HG02970 (cell line): ENCODE measurements at regions not wholly inside any gene's neighbourhood (a gene's known extent, or its start where the extent isn't known, plus 50 kb on each side); places are given as distances from the start of the nearest gene placed in this dataset.
"Not testable (repeated sequence)": the region's sequence is repeated elsewhere in the genome, so short reads cannot be mapped to it uniquely, and the experiment has no call there.

Experiments
- ATAC-seq: cut with Tn5 transposase; IDR thresholded peaks from one replicate; pipeline ENCODE4 v1.9.1; 2021; ENCODE audit warnings: mild to moderate bottlenecking, moderate library complexity, moderate number of reproducible peaks; ENCODE audit not compliant: unreplicated experiment, low FRiP score

DNA sequence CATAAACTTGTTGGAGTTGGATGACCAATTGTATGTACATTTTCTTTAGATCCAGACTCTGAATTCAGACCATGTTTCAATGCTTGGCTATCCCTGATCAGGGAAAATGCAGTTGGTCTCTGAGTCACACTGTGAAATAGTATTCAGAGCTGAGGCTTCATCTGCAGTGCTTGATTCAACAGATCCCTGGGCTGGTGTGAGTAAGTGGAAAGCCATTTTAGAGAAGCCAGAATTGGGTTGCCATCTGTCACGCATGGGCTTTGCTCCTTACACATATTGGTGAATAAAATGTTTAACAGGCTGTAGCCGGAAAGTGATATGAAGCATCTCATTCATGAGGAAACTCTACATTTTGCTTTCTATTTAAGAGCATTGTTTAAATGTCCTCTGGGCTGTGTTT, 50.0 kb upstream of the ACYP2 start:
- ATAC-seq: no peak

DNA sequence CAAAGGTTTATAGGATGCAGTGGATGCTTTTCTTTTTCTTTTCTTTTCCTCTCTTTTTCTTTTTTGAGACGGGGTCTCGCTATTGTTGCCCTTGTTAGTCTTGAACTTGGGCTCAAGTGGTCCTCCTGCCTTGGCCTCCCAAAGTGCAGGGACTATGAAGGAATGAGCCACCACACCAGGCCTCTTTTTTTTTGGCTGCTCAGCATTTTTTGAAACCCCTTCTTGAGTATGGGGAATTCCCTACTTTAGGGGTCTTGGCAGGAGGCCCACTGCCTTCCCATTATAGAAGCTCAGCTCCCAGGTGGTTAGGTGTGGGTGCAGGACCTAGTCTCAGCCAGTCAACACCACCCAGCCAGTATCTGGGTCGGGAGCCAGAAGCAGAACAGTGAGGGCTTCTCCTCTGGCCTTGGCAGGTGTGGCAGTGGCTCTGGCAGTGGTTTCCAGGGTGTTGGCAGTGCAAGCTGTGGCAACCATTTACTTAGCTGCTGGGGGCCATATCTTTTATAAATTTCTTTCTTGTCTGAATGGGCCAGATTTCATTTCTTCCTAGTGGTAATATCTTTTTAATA, 51.4 kb upstream of the ACYP2 start:
- no peak for ATAC-seq

DNA sequence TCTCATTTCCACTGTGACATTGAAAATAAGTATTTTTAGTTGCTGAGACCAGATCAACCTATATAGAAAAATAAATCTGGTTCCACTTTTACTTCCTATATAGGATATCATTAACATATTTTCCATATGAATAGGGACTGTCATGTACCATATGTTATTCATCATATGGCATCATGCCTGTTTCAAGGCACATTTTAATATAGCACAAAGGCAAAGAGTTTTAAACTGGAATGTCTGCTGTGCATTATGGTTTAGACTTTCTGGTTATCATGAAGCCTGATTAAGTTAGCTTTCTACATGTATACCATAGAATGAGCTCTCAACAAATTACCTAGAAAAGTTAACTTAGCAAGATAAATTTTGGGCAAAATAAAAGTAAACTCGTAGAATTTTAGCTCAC, 53.0 kb upstream of the ACYP2 start:
- ATAC-seq: no peak

GRCh38 chr2:54061272-54061671, 54.1 kb upstream of the ACYP2 start:
- ATAC-seq: no peak

DNA sequence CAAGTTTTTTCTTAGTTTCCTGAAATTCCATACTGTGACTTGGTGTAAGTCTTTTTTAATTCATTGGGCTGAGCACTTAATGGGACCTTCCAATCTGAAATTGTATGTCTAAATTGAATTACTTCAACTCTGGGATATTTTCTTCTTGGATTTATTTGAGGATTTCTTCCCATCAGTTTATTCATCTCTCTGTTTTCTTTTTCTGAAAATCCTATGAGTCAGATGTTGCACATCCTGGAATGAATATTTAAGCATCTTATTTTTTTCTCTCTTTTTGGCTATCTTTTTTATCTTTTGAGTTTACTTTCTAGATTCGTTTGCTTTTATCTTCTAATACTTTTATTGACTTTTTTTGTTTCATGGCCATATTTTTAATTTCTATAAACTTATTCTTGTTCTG, 55.4 kb upstream of the ACYP2 start:
- no peak for ATAC-seq

DNA sequence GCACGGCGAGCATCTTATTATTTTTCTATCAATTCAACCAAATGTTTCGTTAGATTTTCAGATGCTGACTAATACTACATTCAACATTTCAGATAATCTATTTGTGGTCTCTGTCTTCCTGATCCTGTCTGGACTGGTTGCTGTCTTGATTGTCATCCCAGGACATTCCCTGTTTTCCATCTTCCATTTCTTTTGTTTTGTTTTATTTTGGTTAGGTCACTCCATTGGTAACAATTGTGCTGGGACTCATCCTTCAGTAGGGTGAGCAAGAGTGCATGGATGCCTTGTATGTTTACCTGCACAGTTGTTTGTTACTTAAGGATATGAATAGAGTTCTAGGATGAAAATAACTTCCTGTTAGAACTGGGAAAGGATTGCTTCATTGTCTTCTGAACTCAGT, 55.9 kb upstream of the ACYP2 start:
- no peak for ATAC-seq

GRCh38 chr2:54058449-54058848, 57.0 kb upstream of the ACYP2 start:
- no peak for ATAC-seq

DNA sequence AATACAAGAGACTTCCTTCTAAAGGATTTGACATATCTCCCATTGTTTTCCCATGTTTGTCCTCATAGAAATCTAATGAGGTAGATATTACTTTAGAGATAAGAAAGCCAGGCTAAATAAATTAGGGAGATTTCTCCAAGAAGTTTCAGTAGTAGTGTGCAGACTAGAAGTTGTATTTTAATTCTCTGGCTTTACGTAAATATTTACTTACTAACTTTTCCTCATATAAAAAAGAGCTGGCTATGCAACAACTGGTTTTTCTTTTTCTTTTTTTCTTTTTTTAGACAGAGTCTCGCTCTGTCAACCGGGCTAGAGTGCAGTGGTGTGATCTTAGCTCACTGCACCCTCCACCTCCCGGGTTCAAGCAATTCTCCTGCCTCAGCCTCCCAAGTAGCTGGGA, 60.6 kb upstream of the ACYP2 start:
- no peak for ATAC-seq

- ATAC-seq: peak; percentile 51
Measured at GRCh38 chr2:54054271-54054670, 61.1 kb upstream of the ACYP2 start.

GRCh38 chr2:54053830-54054229, 61.6 kb upstream of the ACYP2 start:
- ATAC-seq: peak; percentile 31

DNA sequence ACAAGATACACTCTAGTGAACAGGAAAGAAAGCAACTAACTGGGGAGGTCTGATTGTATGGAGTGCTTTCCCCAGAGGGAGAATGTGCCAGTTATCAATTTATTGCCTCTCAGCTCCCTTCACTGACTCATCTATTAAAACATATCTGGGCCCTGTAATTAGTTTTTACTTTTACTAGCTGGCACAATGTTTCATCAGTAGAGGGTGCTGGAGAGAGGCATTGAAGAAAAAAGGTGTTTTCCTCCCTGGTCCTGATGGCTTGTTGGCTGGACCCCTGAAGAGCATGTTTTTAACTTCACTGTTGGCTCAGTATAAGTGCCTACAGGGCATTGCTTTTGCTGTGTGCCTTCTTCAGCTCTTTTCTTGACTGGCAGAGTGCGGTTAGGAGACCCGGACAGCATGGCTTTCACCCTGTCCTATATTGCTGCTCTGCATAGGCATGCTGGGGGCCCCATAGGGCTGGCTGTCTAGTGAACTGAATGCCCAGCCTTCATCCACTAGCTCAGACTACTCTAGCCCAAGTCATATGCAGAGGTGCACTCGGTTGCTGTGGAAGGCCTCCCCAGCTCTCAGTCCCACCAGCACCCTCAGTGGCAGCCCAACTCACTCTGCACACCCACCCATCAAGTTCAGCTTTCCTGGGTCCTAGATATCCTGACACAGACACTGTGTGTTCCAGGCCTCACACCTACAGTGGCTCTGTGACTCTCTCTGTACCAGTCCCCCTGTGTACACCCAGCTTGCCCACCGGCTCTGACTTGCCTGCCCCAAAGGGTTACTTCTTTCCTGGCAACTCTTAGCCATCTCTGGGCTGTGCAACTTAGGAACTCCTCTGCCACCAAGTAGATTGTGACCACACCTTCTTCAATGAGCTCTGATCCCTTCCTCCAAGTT, 62.3 kb upstream of the ACYP2 start:
- no peak for ATAC-seq

DNA sequence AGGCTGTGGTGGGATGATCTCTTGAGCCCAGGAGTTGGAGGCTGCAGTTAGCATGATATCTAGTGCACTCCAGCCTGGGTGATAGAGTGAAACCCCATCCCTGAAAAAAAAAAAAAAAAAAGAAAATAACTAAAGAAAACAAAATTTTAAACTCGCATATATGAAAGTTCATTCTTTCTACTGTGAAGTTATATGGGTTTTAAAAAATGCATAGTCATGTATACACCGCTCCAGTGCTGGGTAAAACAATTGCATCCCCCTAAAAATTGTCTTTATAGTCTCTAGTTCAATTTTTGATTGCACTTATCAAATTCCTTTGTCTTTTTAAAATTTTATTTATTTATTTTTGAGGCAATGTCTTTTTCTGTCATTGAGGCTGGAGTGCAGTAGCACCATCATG, 65.0 kb upstream of the ACYP2 start:
- no peak for ATAC-seq

DNA sequence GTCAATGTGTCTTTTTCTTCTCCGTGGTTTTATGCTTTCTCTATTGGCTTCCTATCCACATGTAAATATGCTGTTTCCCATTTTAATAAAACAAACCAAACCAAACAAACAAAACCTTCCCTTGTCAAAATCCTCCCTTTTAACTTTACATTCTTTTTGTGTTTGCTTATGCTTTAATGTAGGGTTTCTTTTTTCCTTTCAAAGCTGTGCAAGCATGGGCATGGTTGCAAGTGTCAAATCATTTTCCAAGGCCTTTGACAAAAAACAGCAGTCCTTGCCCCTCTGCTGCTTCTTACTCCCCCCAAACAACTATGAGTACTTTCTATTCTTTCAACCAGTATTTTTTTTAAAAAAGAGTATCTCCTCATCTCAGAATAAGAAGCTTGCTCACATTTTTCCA, 66.0 kb upstream of the ACYP2 start:
- no peak for ATAC-seq

GRCh38 chr2:54048896-54049295, 66.5 kb upstream of the ACYP2 start:
- ATAC-seq: not testable (repeated sequence)

DNA sequence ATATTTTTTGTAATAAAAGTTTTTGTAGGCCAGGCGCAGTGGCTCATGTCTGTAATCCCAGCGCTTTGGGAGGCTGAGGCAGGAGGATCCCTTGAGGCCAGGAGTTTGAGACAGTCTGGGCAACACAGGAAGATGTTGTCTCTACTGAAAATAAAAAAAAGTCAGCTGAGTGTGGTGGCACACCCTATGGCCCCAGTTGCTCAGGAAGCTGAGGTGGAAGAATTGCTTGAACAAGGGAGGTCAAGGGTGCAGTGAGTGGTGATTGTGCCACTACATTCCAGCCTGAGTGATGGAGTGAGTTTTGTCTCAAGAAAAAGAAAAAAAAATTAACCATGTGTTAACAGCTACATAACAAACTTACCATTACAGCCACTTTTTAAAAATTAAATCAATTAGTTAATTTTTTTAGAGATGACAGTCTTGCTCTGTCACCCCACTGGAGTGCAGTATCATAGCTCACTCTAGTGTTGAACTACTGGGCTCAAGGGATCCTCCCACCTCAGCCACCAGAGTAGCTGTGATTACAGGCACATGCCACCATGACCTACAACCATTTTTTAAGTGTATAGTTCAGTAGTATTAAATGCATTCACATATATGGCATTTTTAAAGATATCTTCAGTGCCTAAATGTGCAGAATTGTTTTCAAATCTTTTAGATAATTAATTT, 67.2 kb upstream of the ACYP2 start:
- no peak for ATAC-seq

DNA sequence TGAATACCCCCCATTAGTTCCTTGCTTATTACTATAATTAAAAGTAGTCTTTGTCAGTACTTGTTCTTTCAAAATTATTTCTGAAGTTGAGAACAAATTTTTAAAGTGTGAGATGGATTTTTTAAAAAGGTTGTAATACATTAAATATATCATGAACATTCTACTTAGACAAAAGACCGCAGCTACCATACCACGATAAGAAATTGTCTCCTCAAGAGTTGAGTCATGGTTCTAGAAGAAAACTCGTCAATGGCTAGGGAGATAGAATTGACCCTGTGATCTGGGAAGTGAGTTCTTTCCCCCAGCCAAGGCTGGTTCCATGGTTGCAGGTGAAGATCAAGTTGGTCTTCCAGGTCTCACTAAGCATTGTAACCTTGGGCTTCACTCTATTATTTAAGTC, 67.8 kb upstream of the ACYP2 start:
- ATAC-seq: no peak

DNA sequence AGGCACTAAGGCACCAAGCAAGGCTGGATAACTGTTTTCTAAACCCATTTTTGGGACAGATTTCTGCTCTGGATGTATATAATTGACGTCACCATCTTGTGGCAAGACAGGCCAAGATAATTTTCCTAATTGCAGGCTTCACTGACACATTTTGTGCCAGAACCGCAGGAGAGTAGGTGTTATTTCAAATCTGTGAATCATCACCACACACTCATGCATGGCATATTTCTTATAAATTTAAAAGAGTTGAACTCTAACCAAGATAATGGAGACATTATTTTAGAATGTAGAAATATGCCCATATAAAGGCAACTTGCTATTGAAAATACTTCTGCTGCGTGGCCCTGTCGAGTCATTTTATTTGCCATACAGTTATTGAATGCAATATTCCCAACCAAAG, 68.3 kb upstream of the ACYP2 start:
- no peak for ATAC-seq

DNA sequence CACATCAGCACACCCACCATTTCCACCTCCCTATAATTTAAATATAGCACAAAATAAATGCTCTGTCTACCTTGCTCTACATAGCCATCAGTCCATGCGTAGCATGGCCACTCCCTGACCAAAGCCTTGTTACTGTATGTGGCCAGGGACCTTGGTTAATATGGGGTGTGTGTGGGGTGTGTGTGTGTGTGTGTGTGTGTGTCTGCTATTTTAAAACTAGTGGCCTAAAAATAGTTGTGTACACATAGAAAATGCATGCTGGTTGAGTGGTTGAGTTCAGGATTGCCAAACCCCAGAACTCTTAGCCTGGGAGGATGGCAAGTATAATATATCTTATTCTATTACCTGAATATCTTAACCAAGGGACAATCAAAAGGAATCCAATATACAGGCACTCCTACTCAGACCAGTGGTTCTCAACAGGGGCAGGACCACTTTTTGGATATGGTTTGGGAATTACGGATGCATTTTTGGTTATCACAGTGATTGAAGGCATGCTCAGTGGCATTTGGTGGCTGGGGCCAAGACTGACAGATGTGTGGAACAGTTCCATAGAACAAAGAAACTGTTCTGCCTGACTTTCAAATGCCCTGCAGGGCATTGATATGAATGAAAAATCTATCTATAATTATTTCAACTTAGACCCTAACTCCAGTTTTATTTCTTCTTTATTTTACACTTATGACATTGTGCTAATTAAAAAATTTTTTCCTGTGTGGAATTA, 72.3 kb upstream of the PSME4 start:
- no peak for ATAC-seq

- ATAC-seq: no peak
Measured at GRCh38 chr2:54042341-54042740, 71.5 kb upstream of the PSME4 start.

GRCh38 chr2:54041135-54041534, 70.3 kb upstream of the PSME4 start:
- no peak for ATAC-seq

DNA sequence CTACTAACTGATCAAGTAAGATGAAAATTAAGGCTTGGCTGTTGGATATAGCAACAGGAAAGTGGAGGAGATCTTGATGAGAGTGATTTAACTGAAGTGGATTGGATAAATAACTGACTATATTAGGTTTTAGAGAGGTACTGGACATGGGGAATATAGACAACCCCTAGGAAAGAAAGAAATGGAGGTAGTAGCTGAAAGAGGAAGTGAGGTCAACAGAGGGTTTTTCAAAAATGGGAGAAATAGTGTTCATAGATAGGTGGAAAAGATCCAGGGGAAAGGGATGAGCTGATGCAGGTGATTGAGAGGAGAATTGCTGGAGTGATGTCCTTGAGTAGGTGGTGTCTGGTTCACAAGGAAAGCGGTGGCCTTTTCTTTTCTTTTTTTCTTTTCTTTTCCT, 69.9 kb upstream of the PSME4 start:
- ATAC-seq: no peak
